ENCODE measurements at regions not wholly inside any gene's neighbourhood (a gene's known extent, or its start where the extent isn't known, plus 50 kb on each side); places are given as distances from the start of the nearest gene placed in this dataset.

DNA sequence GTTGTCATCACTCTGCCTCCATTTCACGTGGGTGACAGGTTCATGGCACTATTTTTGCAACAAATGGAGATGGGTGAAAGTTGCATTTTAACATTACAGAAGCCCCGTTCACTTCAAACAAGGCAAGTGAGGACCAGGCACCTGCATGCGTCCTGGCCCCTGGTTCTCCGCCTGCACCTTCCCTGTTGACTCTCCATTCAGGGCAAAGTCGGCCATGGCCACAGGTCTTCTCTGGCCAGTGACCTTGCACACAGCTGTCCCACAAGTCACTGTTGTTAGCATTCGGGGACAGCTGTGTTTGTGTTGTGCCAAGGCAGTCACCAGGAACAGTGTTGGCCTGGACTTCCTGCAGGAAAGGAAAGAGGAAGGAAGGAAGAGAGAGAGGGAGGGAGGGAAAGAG is 554.9 kb downstream of the TCERG1L start:
- Histone ChIP-seq H3K4me3 (no peak overlapping the region), H3K9me3 (peaks cover 0 to 16% (median 7%) of the 10 kb centered on the region in 11 donors), H3K27me3 (peaks cover 0 to 10% (median 0%) of the 10 kb centered on the region in 7 donors), H3K27ac (no peak overlapping the region), H3K36me3 (no peaks in the 10 kb centered on the region), H3K4me1 (no peaks in the 10 kb centered on the region)
- intact Hi-C loops (cut with DNase I), result no loop called here
- DNase-seq, result no peak
- no peak for ATAC-seq
- 78 to 82% methylated on average over 6 of the region's 6 CpGs for WGBS, 2 donors
- no peak for TF ChIP-seq CTCF (IDR thresholded peaks at IDR 0.05)

DNA sequence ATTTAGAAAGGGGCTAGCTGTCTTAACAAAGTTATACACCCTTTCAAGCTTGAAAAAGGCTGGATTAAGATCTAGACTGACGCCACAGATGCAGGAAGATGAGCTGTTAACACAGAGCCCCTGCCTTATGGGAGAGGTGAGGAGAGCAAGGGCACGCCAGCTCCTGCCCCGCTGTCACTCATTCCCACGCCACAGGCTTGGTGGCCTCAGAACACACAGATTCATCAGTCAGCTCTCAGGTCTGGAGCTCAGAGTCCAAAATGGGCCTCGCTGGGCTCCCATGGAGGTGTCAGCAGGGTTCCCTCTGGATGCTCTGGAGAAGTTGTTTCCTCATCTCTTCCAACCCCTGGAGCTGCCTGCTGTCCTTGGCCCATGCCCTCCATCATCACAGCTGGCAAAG is 554.2 kb downstream of the TCERG1L start:
- Histone ChIP-seq H3K27me3 (peaks cover 0 to 11% (median 5%) of the 10 kb centered on the region in 7 donors), H3K9me3 (peaks cover 0 to 16% (median 7%) of the 10 kb centered on the region in 11 donors), H3K27ac (no peak overlapping the region), H3K4me1 (no peaks in the 10 kb centered on the region), H3K36me3 (no peaks in the 10 kb centered on the region), H3K4me3 (no peak overlapping the region)
- 75 to 84% methylated on average over 5 of the region's 5 CpGs for WGBS, 2 donors
- intact Hi-C loops (cut with DNase I), result no loop called here
- ATAC-seq (no peak), DNase-seq (no peak)
- no peak for TF ChIP-seq CTCF (IDR thresholded peaks at IDR 0.05)

DNA sequence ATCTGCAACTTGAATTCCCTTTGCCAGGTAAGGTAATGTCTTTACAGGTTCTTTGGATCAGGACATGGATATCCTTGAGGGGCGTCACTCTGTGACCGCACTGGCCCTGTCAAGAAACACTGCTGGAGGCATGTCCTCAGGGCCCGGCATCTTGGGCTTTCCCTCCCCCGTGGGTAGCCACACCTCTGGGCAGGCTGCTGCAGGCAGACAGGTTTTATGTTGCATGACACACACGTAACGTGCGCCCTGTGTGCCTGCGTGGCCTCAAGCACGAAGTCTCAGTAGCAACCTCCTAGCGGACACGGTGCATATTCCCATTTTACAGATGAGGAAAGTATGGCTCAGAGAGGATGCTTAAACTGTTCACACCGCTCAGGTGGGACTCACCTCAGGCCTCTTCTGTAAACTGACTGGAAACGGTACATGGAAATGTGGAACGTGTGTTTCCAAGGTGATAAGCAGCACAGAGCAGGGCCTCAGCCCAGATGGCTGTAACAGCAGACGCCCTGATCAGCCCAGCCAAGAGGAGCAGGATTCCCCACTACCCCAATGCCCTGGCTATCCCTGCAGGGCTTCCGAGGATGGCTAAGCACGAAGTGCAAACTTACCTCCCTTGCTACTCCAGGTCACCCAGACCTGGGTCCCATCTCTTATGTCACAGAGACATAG is 553.6 kb downstream of the TCERG1L start:
- H3K36me3 ChIP-seq, result no peaks in the 10 kb centered on the region
- TF ChIP-seq CTCF (IDR thresholded peaks at IDR 0.05), result no peak
- ATAC-seq, result no peak
- H3K9me3 ChIP-seq, result peaks cover 0 to 16% (median 7%) of the 10 kb centered on the region in 11 donors
- intact Hi-C loops (cut with DNase I), result no loop called here
- H3K4me3 ChIP-seq, result no peak overlapping the region
- no peak overlapping the region for H3K27ac ChIP-seq
- H3K4me1 ChIP-seq, result no peaks in the 10 kb centered on the region
- peaks cover 0 to 10% (median 8%) of the 10 kb centered on the region in 7 donors for H3K27me3 ChIP-seq
- DNase-seq, result no peak
- 75 to 82% methylated on average over 17 of the region's 17 CpGs for WGBS, 2 donors

- Histone ChIP-seq H3K4me3 (no peak overlapping the region), H3K4me1 (no peaks in the 10 kb centered on the region), H3K36me3 (no peaks in the 10 kb centered on the region), H3K27ac (no peak overlapping the region), H3K9me3 (peaks cover 0 to 16% (median 7%) of the 10 kb centered on the region in 11 donors), H3K27me3 (peaks cover 0 to 10% (median 8%) of the 10 kb centered on the region in 7 donors)
- TF ChIP-seq CTCF (IDR thresholded peaks at IDR 0.05), result no peak
- intact Hi-C loops (cut with DNase I), result no loop called here
- ATAC-seq (no peak), DNase-seq (no peak)
- WGBS, 2 donors, result 86 to 88% methylated on average over 5 of the region's 5 CpGs
These were observed 553.0 kb downstream of the TCERG1L start for GRCh38 chr10:130758529-130758928.
